ENCODE measurements at regions not wholly inside any gene's neighbourhood (a gene's known extent, or its start where the extent isn't known, plus 50 kb on each side); places are given as distances from the start of the nearest gene placed in this dataset.

DNA sequence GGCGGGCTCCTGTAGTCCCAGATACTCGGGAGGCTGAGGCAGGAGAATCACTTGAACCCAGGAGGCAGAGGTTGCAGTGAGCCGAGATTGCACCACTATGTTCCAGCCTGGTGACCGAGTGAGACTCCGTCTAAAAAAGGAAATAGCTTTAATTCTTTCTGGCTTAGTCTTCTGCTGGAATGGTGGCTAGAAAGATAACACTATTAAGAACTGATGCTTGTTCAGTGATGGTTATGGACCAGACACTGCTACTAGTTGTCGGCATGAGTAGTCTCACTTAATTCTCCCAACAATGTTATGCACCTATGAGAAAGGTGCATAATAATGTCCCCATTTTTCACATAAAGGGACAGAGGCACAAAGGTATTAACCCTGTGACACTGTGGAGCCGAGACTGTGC is 188.7 kb downstream of the HS3ST3A1 start:
- TF ChIP-seq, protein P1, sequence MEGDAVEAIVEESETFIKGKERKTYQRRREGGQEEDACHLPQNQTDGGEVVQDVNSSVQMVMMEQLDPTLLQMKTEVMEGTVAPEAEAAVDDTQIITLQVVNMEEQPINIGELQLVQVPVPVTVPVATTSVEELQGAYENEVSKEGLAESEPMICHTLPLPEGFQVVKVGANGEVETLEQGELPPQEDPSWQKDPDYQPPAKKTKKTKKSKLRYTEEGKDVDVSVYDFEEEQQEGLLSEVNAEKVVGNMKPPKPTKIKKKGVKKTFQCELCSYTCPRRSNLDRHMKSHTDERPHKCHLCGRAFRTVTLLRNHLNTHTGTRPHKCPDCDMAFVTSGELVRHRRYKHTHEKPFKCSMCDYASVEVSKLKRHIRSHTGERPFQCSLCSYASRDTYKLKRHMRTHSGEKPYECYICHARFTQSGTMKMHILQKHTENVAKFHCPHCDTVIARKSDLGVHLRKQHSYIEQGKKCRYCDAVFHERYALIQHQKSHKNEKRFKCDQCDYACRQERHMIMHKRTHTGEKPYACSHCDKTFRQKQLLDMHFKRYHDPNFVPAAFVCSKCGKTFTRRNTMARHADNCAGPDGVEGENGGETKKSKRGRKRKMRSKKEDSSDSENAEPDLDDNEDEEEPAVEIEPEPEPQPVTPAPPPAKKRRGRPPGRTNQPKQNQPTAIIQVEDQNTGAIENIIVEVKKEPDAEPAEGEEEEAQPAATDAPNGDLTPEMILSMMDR (IDR thresholded peaks at IDR 0.05), result no peak
- no peak for TF ChIP-seq POLR2A (IDR thresholded peaks at IDR 0.05)
